OCI-LY7 (cell line): ENCODE measurements at regions not wholly inside any gene's neighbourhood (a gene's known extent, or its start where the extent isn't known, plus 50 kb on each side); places are given as distances from the start of the nearest gene placed in this dataset.

Experiments
- BruUV-seq: library from RNA; stranded (reverse); fragments of 400-500 nt; replicated peaks from 2 replicates; lab custom pipeline; 2021; lab: Mats Ljungman, UMichigan
- CTCF ChIA-PET: fragments of 300-600 bp; sonication (Branson Sonifier 250); formaldehyde crosslinking; loops from one replicate; lab custom pipeline; 2022; ENCODE audit warnings: antibody characterized with exemption; ENCODE audit not compliant: unreplicated experiment; lab: Charles Lee
- POLR2A ChIA-PET: fragments of 300-600 bp; sonication (Branson Sonifier 250); formaldehyde crosslinking; loops from one replicate; lab custom pipeline; 2022; ENCODE audit warnings: antibody characterized with exemption; lab: Charles Lee
- DNase-seq: peaks from one replicate; pipeline ENCODE4 v3.0.0-alpha.2; 2015; ENCODE audit warnings: low spot score
- H2AFZ ChIP-seq: fragments of 200-600 bp; sonication (generic), shearing (Covaris generic); 2 replicates; pipeline ENCODE4 v1.6.1; 2014; ENCODE audit warnings: mild to moderate bottlenecking, antibody characterized with exemption, low read length, moderate library complexity
- H3K27ac ChIP-seq: fragments of 200-600 bp; sonication (generic); 2 replicates; pipeline ENCODE4 v1.5.1; 2014; ENCODE audit warnings: mixed run types, low read depth, mild to moderate bottlenecking, moderate library complexity, low read length, inconsistent platforms; ENCODE audit not compliant: poor library complexity, severe bottlenecking
- H3K36me3 ChIP-seq: fragments of 200-600 bp; sonication (generic); 2 replicates; pipeline ENCODE4 v1.6.1; 2014; ENCODE audit warnings: mild to moderate bottlenecking, antibody characterized with exemption, low read length, moderate library complexity, mixed read lengths; ENCODE audit not compliant: insufficient read depth
- H3K4me1 ChIP-seq: fragments of 200-600 bp; sonication (generic); 2 replicates; pipeline ENCODE4 v1.5.1; 2014; ENCODE audit warnings: mild to moderate bottlenecking, low read length; ENCODE audit not compliant: insufficient read depth, poor library complexity, severe bottlenecking
- H3K4me2 ChIP-seq: fragments of 200-600 bp; sonication (generic); 2 replicates; pipeline ENCODE4 v1.6.1; 2014; ENCODE audit warnings: mild to moderate bottlenecking, low read length
- H3K4me3 ChIP-seq: fragments of 200-600 bp; sonication (generic); 2 replicates; pipeline ENCODE4 v1.5.1; 2014; ENCODE audit warnings: mild to moderate bottlenecking, low read depth, low read length; ENCODE audit not compliant: poor library complexity, severe bottlenecking
- H3K79me2 ChIP-seq: fragments of 200-600 bp; sonication (generic); 2 replicates; pipeline ENCODE4 v1.6.1; 2016; ENCODE audit warnings: low read depth, mild to moderate bottlenecking, low read length, moderate library complexity, mixed read lengths; ENCODE audit not compliant: insufficient read depth
- H3K9me2 ChIP-seq: fragments of 200-600 bp; sonication (generic); 2 replicates; pipeline ENCODE4 v1.6.1; 2016; ENCODE audit warnings: mild to moderate bottlenecking, low read length, mixed read lengths; ENCODE audit not compliant: insufficient read depth
- H3K9me3 ChIP-seq: fragments of 200-600 bp; sonication (generic); 2 replicates; pipeline ENCODE4 v1.6.1; 2014; ENCODE audit warnings: mild to moderate bottlenecking, mixed run types, low read length, mixed read lengths
- H4K20me1 ChIP-seq: fragments of 200-600 bp; sonication (generic); 2 replicates; pipeline ENCODE4 v1.6.1; 2014; ENCODE audit warnings: mild to moderate bottlenecking, antibody characterized with exemption, low read length, moderate library complexity, mixed read lengths; ENCODE audit not compliant: insufficient read depth
- CTCF ChIP-seq: fragments of 200-600 bp; sonication (generic); conservative IDR thresholded peaks from 2 replicates; pipeline ENCODE4 v1.5.1; 2014; ENCODE audit warnings: mild to moderate bottlenecking, antibody characterized with exemption, low read length, moderate library complexity, mixed read lengths
- EZH2phosphoT487 ChIP-seq: fragments of 200-600 bp; sonication (generic); IDR thresholded peaks from 2 replicates; pipeline ENCODE4 v1.6.1; 2018; ENCODE audit warnings: low read depth, borderline replicate concordance, mild to moderate bottlenecking, mixed run types, antibody characterized with exemption, low read length, moderate library complexity, mixed read lengths
- intact Hi-C: fragments of 100-400 bp; cut with micrococcal nuclease; formaldehyde crosslinking; loops from one replicate; pipeline ENCODE4 v1.10.0; 2022; ENCODE audit not compliant: unreplicated experiment

GRCh38 chr10:36425131-36425797 lies 700.1 kb upstream of the ANKRD30A start:
- no peak for DNase-seq
- CTCF ChIA-PET, result no interaction called here
- Histone ChIP-seq H3K9me2 (no peaks in the 10 kb centered on the region), H2AFZ (no peak overlapping the region), H4K20me1 (no peaks in the 10 kb centered on the region), H3K4me1 (no peaks in the 10 kb centered on the region), H3K4me3 (no peak overlapping the region), H3K36me3 (no peaks in the 10 kb centered on the region), H3K4me2 (no peak overlapping the region), H3K79me2 (no peaks in the 10 kb centered on the region), H3K9me3 (no peaks in the 10 kb centered on the region), H3K27ac (no peak overlapping the region)
- BruUV-seq, result no TSS peak
- POLR2A ChIA-PET, result no interaction called here
- intact Hi-C loops, result no loop called here
- TF ChIP-seq EZH2phosphoT487 (no peak), CTCF (no peak)

- Histone ChIP-seq H4K20me1 (no peaks in the 10 kb centered on the region), H3K4me3 (no peak overlapping the region), H3K36me3 (no peaks in the 10 kb centered on the region), H3K9me3 (no peaks in the 10 kb centered on the region), H2AFZ (no peak overlapping the region), H3K27ac (no peak overlapping the region), H3K4me2 (no peak overlapping the region), H3K79me2 (no peaks in the 10 kb centered on the region), H3K9me2 (no peaks in the 10 kb centered on the region), H3K4me1 (no peaks in the 10 kb centered on the region)
- no TSS peak for BruUV-seq
- no peak for DNase-seq
- intact Hi-C loops, result no loop called here
- POLR2A ChIA-PET, result no interaction called here
- CTCF ChIA-PET, result no interaction called here
- TF ChIP-seq EZH2phosphoT487 (no peak), CTCF (no peak)
Measured at GRCh38 chr10:36424502-36424901, 700.9 kb upstream of the ANKRD30A start.

- Histone ChIP-seq H2AFZ (no peak overlapping the region), H4K20me1 (no peaks in the 10 kb centered on the region), H3K9me3 (no peaks in the 10 kb centered on the region), H3K36me3 (no peaks in the 10 kb centered on the region), H3K4me1 (no peaks in the 10 kb centered on the region), H3K79me2 (no peaks in the 10 kb centered on the region), H3K4me3 (no peak overlapping the region), H3K9me2 (no peaks in the 10 kb centered on the region), H3K4me2 (no peak overlapping the region), H3K27ac (no peak overlapping the region)
- BruUV-seq, result no TSS peak
- TF ChIP-seq CTCF (no peak), EZH2phosphoT487 (no peak)
- ChIA-PET CTCF (no interaction called here), POLR2A (no interaction called here)
- DNase-seq, result no peak
- intact Hi-C loops, result no loop called here
Measured at GRCh38 chr10:36423821-36424248, 701.6 kb upstream of the ANKRD30A start.
